G401 (cell line): ENCODE measurements at regions not wholly inside any gene's neighbourhood (a gene's known extent, or its start where the extent isn't known, plus 50 kb on each side); places are given as distances from the start of the nearest gene placed in this dataset.

Experiments used
- DNase-seq: peaks from one replicate; pipeline ENCODE4 v3.0.0-alpha.2; 2015; ENCODE audit warnings: low spot score
- in situ Hi-C: cut with HindIII; loops from 2 replicates; pipeline ENCODE4 v1.10.0; 2016; ENCODE audit warnings: low sequenced_read_pairs, mixed read lengths

GRCh38 chr17:14856176-14856575 is 408.9 kb downstream of the PMP22 start:
- in situ Hi-C loops: no loop called here
- DNase-seq: no peak

- DNase-seq: no peak
- in situ Hi-C loops: no loop called here
Observed at GRCh38 chr17:14854691-14855090, 410.4 kb downstream of the PMP22 start.

GRCh38 chr17:14845591-14846281 is 419.4 kb downstream of the PMP22 start:
- in situ Hi-C loops: no loop called here
- no peak for DNase-seq

GRCh38 chr17:14843086-14843795 is 421.9 kb downstream of the PMP22 start:
- in situ Hi-C loops: no loop called here
- DNase-seq: no peak

- DNase-seq: no peak
- in situ Hi-C loops: no loop called here
Observed at GRCh38 chr17:14840616-14841231, 424.4 kb downstream of the PMP22 start.

GRCh38 chr17:14838567-14838966 is 426.6 kb downstream of the PMP22 start:
- DNase-seq: no peak
- in situ Hi-C loops: no loop called here

- DNase-seq: no peak
- in situ Hi-C loops: no loop called here
Observed at GRCh38 chr17:14833201-14833785, 431.8 kb downstream of the PMP22 start.

GRCh38 chr17:14831491-14831890 is 433.6 kb downstream of the PMP22 start:
- no peak for DNase-seq
- in situ Hi-C loops: no loop called here

GRCh38 chr17:14827396-14827919 is 437.7 kb downstream of the PMP22 start:
- in situ Hi-C loops: no loop called here
- no peak for DNase-seq

- in situ Hi-C loops: no loop called here
- no peak for DNase-seq
Observed at GRCh38 chr17:14826358-14826757, 438.8 kb downstream of the PMP22 start.

- DNase-seq: no peak
- in situ Hi-C loops: no loop called here
Observed at GRCh38 chr17:14818469-14818868, 446.7 kb downstream of the PMP22 start.

- in situ Hi-C loops: no loop called here
Observed at GRCh38 chr17:14815079-14815478, 450.0 kb downstream of the PMP22 start.

GRCh38 chr17:14813649-14814370 is 451.3 kb downstream of the PMP22 start:
- in situ Hi-C loops: no loop called here
- DNase-seq: no peak

More at GRCh38 chr17:14815079-14815478, 450.0 kb downstream of the PMP22 start:
- DNase-seq: no peak

- in situ Hi-C loops: no loop called here
- DNase-seq: no peak
Observed at GRCh38 chr17:14808425-14808824, 456.7 kb downstream of the PMP22 start.

- no peak for DNase-seq
- in situ Hi-C loops: no loop called here
Observed at GRCh38 chr17:14805348-14805747, 459.8 kb downstream of the PMP22 start.

- in situ Hi-C loops: no loop called here
- no peak for DNase-seq
Observed at GRCh38 chr17:14803826-14804225, 461.3 kb downstream of the PMP22 start.

GRCh38 chr17:14797801-14798200 is 467.3 kb downstream of the PMP22 start:
- in situ Hi-C loops: no loop called here

GRCh38 chr17:14797021-14797420 is 468.1 kb downstream of the PMP22 start:
- DNase-seq: no peak
- in situ Hi-C loops: no loop called here

More at GRCh38 chr17:14797801-14798200, 467.3 kb downstream of the PMP22 start:
- DNase-seq: no peak

GRCh38 chr17:14794961-14795360 is 470.2 kb downstream of the PMP22 start:
- in situ Hi-C loops: no loop called here

More at GRCh38 chr17:14794961-14795360, 470.2 kb downstream of the PMP22 start:
- no peak for DNase-seq
